Fibroblast of lung (primary cell): ENCODE measurements at regions not wholly inside any gene's neighbourhood (a gene's known extent, or its start where the extent isn't known, plus 50 kb on each side); places are given as distances from the start of the nearest gene placed in this dataset.

Experiments used
- CTCF ChIP-seq, 2 donors: IDR thresholded peaks in 1 of 2; conservative IDR thresholded peaks in 1 of 2; 1 replicate in 1 of 2; 2 replicates in 1 of 2; pipeline ENCODE4 v1.5.1; 2011 to 2012; ENCODE audit warnings: low read length in 2 of 2, control low read depth in 1 of 2, inconsistent platforms in 1 of 2, low read depth in 1 of 2, mild to moderate bottlenecking in 1 of 2
- EZH2 ChIP-seq: IDR thresholded peaks from 2 replicates; pipeline ENCODE4 v1.5.1; 2012; ENCODE audit warnings: low read length, control low read depth, mild to moderate bottlenecking; ENCODE audit errors: missing control alignments

- no peak for TF ChIP-seq CTCF (conservative IDR thresholded peaks at IDR 0.05 in 1 of 2, IDR thresholded peaks at IDR 0.05 in 1 of 2; ENCODE audit: low read depth in 1 of 2, low read length in 2 of 2)
- TF ChIP-seq EZH2, result no peak
Observed at GRCh38 chr12:78519422-78519821, 345.2 kb upstream of the SYT1 start.
